Midbrain (tissue), 1 donor: ENCODE measurements at regions not wholly inside any gene's neighbourhood (a gene's known extent, or its start where the extent isn't known, plus 50 kb on each side); places are given as distances from the start of the nearest gene placed in this dataset.

Source experiments
- DNase-seq: peaks from one replicate; lab custom pipeline; 2025; lab: John Stamatoyannopoulos, UW

DNA sequence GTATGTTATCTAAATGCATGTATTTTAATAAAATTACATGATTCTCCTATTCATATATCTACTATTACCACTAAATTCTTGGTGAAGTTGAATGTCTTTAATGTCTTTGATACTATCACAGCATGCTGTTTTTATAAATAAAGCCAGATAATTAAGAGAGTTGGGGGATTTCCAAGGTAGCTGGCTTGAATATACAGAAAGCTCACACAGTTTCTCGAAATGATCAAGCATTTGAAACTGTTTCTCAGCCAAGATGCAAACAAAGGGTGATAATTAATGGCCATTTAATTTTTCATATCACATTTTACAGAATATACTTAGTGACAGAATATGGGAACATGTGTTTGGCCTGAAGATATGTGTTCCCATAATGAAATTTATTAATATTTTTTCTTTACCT, 145.6 kb upstream of the CDH12 start:
- DNase-seq, result no peak

DNA sequence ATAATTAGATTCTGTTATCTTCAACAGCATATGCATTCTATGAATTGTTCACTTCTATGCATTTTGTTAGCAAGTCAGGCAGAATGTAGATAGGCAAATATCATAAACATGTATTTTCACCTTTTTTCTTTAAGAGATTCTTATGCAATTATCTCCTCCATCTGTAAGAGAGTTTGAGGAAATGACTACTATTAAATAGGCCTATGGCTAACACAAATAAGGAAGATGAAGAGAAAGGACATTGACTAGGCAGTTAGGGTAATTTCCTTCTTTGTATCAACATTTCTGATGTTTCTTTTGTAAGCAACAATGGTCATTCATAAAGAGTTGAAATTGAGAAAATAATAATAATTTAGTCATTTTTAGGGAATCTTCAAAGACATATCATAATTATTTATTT, 145.2 kb upstream of the CDH12 start:
- no peak for DNase-seq

DNA sequence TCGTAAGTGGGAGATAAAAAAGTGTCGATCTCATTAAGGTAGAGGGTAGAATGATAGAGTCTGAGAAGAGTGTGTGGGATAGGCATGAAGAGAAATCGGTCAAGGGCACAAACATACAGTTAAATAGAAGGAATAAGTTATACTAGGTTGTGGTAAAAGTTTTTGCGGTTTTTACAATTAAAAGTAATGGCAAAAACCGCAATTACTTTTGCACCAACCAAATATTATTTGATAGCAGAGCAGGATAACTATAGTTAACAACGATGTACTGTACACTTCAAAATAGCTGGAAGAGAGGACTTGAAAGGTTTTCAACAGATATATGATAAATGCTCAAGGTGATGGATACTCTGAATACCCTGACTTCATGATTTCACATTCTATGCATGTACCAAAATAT, 135.8 kb upstream of the CDH12 start:
- DNase-seq, result no peak

DNA sequence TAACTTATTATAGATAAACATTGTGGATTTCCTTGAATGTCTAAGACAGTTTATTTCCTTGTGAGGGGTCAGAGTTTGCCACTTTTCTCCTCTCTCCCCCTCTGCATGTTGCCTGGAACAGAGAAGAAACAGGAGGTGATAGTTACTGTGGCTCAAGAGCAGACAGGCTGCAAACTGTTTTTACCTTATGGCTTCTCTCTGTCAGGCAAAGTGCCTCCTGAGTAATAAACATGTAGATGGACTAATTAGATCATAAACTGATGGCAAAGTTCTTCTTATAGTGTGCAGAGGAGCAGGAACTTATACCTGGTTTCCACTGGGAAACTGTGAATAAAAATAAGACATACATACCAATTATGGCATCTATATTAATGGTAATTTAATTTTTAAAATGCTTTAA, 133.1 kb upstream of the CDH12 start:
- no peak for DNase-seq

DNA sequence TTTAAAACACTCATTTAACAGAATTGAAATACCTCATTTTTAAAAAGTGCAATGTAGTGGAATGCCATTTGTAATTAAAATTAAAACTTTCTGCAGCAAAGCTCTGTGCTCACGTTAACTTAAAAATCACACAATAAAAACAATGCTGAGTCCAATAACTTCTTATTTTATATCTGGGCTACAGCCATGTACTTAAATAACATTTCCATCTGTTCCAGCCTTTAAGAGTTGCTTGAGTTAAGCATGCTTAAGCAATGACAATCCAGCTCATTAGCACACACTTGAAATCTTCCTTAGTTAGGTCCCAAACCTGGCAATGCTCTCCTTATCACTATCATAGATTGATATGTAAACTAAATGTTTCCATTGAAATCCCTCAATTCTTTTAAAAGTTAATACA, 132.3 kb upstream of the CDH12 start:
- DNase-seq, result no peak

DNA sequence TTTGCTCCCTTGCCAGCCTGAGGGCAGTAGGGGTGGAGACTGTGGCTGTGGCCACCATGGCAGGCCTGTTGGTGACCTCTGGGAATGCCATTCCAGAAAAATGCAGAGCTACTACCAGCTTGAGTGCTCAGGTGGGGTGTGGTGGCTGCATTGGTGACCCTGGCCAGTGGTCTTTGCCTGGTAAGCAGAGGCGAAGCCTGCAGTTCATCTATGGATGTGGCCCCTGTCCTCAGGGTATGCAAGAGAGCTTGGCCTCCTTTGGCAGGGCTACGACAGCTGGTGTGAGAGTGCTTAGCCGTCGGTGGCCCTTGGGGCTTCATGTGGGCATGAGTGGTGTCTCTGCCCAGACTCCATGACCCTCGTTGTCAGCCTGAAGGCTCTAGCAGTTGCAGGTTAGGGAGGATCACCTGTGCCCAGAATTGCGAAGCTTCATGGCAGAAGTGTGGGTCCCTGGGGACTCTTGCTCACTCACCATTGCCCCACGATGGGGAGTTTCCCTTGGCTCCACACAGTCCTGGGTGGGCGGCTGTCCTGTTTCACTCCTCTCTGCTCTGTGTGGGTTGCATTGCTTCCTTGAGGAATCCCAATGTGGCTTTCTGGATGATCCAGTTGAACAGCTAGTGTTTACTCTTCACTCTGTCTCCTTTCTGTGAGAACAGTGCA, 117.9 kb upstream of the CDH12 start:
- no peak for DNase-seq

DNA sequence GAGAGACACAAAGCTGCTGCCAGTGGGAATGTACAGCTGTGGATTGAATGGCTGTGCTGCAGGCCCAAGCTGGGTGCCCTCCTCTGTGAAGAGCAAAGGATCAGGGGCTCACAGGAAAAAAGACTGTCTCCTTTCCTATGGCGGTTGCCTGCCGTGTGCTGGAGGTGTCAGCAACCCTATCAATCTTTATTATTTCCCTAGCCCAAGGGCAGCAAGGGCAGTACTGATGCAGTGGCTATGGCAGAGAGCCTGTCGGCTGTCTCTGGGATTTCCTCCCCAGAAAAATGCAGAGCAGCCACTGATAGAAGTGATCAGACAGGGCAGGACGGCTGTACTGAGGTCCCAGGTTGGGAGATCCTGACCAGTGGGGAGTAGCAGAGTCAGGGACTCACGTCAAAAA, 117.3 kb upstream of the CDH12 start:
- DNase-seq, result no peak

DNA sequence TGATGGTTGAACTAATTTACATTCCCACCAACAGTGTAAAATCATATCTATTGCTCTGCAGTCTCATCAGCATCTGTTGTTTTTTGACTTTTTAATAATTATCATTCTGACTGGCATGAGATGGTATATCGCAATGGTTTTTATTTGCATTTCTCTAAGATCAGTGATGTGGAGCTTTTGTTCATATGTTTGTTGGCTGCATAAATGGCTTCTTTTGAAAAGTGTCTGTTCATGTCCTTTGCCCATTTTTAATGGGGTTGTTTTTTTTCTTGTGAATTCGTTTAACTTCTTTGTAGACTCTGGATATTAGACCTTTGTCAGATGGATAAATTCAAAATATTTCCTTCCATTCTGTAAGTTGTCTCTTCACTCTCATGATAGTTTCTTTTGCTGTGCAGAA, 115.2 kb upstream of the CDH12 start:
- DNase-seq, result no peak

DNA sequence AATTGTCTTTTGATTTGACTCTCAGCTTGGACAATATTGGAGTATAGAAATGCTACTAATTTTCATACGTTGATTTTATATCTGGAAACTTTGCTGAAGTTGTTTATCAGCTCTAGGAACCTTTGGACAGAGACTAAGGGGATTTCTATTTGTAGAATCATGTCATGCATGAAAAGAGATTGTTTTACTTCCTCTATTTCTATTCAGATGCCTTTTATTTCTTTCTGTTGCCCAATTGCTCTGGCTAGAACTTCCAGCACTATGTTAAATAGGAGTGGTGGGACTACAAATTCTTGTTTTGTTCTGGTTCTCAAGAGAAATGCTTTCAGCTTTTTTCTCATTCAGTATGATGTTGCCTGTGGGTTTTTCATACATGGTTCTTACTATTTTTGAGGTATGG, 112.8 kb upstream of the CDH12 start:
- no peak for DNase-seq

DNA sequence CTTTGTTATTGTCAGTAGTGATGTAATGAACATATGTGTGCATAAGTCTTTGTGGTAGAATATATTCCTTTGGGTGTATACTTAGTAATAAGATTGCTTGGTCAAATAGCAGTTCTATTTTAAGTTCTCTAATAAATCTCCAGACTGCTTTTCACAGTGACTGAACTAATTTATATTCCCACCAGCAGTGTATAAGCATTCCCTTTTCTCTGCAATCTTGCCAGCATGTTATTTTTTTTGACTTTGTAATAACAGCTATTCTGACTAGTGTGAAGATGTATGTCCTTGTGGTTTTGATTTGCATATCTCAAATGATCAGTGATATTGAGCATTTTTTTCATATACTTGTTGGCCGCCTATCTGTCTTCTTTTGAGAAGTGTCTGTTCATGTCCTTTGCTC, 111.5 kb upstream of the CDH12 start:
- DNase-seq, result no peak

DNA sequence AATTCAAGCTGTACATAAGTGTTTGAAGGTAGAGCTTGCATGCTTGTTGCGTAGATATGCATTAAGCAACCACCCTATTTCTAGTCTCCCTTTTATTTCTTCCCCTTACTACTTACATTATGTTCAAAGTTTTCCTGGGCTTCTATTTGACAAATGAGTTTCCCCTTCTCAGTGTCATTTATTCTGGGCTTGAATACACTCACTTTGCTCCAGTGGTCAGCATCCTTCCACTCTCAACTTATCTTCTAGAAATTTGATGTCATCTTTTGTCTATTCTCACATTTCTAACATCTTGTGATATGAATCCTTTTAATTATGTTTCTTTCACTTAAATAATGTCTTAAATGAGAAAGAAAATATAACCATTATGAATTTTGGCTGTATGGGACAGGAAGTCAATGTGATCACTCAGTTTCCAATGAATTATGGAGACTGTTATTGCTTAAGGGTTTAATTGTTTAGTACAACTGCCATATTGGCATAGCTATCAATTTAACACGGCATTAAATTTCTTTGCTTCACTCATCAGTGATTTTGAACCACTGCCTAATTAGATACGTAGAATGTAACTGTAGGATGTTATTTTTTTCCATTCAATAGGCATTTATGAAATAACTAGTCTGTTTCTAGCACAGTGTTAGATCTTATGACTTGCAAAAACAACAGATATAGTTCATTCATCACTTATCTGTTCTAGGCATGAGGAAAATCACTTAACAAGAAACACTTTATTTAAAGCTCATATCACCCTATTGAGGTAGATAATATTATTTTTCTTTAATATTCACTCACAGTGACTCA, 105.5 kb upstream of the CDH12 start:
- no peak for DNase-seq

DNA sequence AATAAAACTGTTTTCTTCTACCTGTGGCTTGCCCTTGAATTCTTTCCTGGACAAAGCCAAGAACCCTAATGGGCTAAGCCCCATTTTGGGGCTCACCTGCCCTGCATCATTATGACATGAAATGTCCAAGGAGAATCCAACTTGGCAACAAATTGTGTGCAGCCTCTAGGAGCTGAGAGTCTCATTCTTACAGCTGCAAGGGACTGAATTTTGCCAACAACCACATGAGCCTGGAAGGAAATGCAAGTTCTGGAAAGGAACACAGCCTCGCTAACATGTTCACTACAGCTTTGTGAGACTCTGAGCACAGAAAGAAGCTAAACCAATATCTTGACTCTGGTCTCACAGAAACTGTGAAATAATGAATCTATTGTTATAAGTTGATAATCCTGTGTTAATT, 94.8 kb upstream of the CDH12 start:
- DNase-seq, result no peak

DNA sequence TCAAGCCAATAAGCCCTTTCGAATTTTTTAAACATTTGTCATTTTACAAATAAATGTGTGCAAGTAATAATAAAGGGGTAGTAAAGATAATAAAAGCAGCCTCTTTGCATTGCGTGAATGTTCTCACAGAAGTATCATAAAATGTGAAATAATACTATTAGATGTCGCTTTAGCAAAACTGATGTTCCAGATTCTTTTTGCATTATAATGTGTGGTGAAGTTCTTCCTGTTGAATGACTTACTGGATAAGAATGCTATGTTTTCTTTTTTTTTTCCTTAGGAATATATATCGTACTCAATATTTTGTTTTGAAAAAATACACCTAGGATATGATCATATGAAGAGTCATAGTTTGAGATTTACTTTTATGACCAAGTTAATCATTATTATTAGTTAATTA, 85.2 kb upstream of the CDH12 start:
- DNase-seq, result no peak

DNA sequence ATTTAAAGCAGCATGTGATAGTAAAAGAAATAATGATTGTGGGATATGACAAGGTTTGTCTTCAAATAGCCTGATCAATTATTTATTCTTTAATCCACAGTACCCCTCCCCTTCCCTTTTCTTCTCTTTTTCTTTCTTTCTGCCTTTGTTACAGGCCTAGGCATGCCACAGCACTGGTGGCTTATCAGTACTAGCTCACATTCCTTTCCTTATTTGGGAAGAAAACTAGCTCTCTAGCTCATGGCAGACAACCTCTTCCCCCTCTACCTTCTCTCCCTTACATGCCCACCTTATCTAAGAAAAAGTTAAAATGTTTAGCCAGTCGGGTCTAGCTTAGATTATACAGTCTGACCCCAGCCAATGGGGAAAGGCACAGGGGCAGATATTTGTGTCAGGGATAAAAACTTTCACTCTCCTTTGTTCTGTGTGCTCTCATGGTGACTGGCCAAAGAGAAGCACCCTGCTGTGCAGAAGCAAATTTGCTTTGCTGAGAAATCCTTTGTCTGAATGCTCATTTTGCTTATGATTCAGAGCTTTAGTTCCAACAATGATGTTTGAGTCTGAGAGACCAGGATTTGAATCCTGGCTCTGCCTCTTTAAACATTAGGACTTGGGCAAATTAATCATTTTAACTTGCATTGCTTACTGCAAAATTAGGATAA, 75.8 kb upstream of the CDH12 start:
- no peak for DNase-seq

DNA sequence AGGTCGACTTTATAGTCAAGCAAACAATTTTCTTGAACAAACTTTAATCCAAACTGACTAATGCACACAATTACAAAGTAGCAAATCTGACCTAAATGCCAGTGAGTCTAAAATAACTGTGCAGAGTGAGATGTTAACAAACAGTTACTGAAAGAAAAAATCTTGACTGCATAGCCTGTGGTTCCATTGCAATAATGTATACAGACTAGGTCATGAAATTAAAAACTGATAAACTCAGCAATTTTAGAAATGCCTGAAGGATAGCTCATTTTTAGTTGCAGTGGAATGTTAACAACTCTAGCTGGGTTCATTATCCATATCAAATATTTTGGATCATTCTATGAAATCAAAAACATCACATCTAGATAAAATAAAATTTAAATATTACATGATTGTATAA, 73.4 kb upstream of the CDH12 start:
- DNase-seq, result no peak

DNA sequence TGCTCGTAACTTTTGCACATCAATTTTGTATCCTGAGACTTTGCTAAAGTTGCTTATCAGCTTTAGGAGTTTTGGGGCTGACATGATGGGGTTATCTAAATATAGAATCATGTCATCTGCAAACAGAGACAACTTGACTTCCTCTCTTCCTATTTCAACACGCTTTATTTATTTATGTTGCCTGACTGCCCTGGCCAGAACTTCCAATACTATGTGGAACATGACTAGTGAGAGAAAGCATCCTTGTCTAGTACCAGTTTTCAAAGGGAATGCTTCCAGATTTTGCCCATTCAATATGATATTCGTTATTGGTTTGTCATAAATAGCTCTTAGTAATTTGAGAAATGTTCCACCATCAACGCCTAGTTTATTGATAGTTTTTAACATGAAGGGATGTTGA, 65.4 kb upstream of the CDH12 start:
- DNase-seq, result no peak

DNA sequence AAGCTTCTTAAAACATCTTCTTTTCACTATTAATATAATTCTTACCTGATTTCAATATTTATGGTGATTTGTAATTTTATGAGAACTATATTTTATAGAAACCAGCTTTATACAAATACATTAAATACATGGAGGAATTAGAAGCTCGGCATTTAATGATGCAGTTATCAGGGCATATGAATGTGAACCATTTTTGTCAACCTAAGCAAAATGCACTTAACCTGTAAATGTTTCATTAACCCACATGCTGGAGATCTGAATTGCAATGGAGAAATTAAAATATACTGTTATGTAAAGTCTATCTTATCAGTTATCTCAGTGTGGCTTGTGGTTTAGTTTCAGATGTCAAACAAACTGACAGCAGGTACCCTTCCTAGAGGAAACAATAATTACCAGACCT, 63.2 kb upstream of the CDH12 start:
- no peak for DNase-seq

DNA sequence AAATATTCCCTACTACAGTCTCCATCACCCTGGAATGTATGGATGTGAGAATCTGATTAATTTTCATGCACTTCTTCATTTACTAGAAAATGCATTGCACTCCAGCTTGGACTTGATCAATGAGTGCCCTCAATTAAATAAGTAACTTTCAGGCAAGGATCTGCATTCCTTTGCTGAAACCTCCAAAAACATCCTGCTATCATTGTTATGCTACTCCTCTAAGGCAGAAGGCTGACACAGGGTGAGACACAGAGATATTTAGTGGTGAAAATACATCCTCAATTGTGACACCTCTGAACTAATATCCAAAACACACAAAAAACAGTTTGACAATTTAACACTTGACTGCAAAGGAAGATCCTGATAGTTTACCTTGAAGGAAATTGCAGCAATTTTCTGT, 57.9 kb upstream of the CDH12 start:
- DNase-seq, result no peak

DNA sequence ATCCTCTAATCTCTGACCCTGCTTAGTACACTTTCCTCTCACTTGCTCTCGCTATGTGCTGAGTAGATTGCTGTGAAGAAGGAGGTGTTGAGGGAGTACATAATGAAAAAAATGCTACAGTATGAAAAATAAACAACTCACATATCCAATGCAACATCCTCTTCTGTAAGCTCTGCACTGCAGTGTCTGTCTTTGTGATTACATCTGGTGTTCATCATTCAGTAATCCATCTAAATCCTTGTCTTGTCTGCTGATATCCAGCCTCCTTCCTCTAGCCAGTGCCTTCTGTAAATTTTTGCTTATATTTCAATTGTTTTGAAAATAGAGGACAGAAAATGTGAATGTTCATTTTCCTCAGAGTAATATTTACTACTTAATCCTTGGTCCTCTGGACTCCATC, 57.4 kb upstream of the CDH12 start:
- DNase-seq, result no peak

DNA sequence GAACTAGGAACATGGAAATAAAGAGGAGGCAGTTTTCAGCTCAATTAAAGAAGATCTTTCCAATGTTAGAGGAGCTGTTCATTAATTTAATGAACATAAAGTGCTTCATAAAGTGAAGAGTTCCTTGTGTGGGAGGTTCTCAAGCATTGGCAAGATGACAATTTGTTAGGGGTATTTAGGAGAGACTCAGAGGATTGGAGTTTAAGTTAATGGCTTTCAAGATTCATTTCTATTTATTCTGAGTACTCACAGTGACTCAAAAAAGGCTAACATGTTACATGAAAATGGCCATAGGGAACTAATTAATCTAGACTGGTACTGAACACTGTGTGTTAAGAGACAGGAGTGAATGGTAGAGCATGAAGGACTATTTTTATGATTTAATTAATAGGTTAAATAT, 55.4 kb upstream of the CDH12 start:
- DNase-seq, result no peak

DNA sequence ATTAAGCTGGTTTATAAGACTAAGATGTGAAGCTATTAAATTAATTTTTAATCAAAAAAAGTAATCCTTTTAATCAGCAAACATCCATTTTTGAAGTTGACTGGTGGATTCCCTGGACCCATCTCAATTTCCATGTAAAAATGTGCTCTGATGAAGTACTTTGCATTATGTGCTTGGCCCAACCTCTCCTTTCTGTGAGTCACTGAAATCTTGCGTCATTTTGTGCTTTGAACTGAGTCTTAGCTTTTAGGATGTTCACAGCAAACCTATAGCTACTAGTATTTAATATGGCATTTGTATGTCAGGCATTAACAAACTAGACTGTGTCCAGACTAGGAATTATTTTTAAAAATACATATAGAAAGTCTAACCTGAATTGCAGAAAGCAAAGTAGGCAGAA, 55.0 kb upstream of the CDH12 start:
- DNase-seq, result no peak
